ENCODE measurements at regions not wholly inside any gene's neighbourhood (a gene's known extent, or its start where the extent isn't known, plus 50 kb on each side); places are given as distances from the start of the nearest gene placed in this dataset.

DNA sequence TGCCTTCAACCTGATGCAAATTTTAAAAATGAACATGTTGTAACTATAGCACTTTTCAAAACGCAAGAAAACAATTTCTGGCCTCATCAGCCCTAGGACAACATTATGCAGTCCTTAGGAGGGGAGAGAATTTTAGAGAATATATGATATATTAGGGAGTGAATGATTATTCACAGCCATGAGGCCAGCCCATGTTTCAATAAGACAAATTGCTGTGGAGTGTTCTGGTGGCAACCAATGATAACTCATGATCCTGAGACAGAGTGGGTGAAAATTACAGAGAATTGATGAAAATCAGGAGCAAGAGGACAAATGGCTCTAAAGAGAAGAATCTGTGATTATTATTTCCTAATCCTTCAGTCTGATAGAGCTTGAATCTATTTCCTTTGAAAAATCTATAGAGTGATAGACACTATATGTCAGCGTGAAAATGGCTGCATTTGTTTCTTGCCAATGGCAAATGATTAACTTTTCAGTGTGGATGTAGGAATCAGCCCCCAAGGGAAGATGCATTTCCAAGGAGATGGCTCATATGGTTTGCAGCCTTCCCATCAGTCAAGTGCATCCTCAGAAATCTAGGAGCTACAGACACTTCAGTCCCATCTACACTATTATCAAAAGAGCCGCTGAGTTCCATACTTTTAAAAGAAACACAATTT, 761.0 kb upstream of the ARRDC4 start:
- no peak overlapping the region for H3K4me3 Mint-ChIP-seq
- H3K4me1 Mint-ChIP-seq, result no peaks in the 10 kb centered on the region
- H3K36me3 Mint-ChIP-seq, result no peaks in the 10 kb centered on the region
- H3K9me3 Mint-ChIP-seq, result no peaks in the 10 kb centered on the region
- no peaks in the 10 kb centered on the region for H3K27me3 Mint-ChIP-seq
- no peak overlapping the region for H3K27ac Mint-ChIP-seq

GRCh38 chr15:97200161-97200560, 760.3 kb upstream of the ARRDC4 start:
- H3K9me3 Mint-ChIP-seq, result no peaks in the 10 kb centered on the region
- no peaks in the 10 kb centered on the region for H3K27me3 Mint-ChIP-seq
- H3K36me3 Mint-ChIP-seq, result no peaks in the 10 kb centered on the region
- H3K27ac Mint-ChIP-seq, result no peak overlapping the region
- no peak overlapping the region for H3K4me3 Mint-ChIP-seq
- no peaks in the 10 kb centered on the region for H3K4me1 Mint-ChIP-seq

DNA sequence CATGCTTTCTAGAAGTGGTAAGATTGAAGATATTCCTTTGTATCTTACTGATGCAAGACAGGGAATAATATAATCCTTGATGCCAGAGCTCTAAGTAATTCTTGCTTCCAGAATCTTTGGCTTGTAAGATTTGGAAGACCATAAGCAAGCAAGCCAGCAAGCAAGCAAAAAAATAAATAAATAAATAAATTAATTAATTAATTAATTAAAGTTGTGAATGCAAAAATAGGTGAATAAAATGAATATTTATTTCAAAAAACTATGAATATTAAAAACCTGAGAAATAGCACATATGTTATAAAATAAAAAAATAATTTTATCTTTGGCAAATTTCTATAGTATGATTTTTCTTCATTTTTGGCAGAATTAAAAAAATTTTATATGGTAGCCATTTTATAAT, 750.2 kb upstream of the ARRDC4 start:
- Mint-ChIP-seq H3K4me3 (no peak overlapping the region), H3K9me3 (no peaks in the 10 kb centered on the region), H3K27ac (no peak overlapping the region)

DNA sequence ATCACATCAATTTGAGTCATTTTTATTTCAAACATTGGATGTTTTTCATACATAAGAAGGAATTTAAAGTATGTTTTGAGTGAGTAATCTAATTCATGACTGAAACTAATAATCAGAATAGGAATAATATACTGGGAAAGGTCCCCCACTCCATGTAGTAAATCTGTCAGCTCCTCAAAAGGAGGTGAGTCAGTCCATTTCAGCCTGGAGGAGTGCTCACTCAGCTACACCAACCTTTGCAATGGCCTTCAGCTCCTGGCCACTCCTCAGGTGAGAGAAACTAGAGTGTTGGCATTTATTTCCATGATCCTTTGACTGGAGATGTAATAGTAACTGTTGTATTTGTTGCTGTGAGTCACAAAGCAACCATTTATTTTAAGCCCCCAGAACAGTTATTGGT, 744.9 kb upstream of the ARRDC4 start:
- no peaks in the 10 kb centered on the region for H3K4me1 Mint-ChIP-seq

More for the DNA sequence above, 750.2 kb upstream of the ARRDC4 start:
- no peaks in the 10 kb centered on the region for H3K27me3 Mint-ChIP-seq
- no peaks in the 10 kb centered on the region for H3K4me1 Mint-ChIP-seq
- no peaks in the 10 kb centered on the region for H3K36me3 Mint-ChIP-seq

GRCh38 chr15:97224191-97224641, 736.3 kb upstream of the ARRDC4 start:
- Mint-ChIP-seq H3K27me3 (no peaks in the 10 kb centered on the region), H3K27ac (no peak overlapping the region), H3K9me3 (peaks cover 5% of the 10 kb centered on the region), H3K4me3 (no peak overlapping the region), H3K4me1 (no peaks in the 10 kb centered on the region), H3K36me3 (no peaks in the 10 kb centered on the region)

More for the DNA sequence above, 744.9 kb upstream of the ARRDC4 start:
- no peak overlapping the region for H3K4me3 Mint-ChIP-seq
- no peaks in the 10 kb centered on the region for H3K9me3 Mint-ChIP-seq
- H3K27ac Mint-ChIP-seq, result no peak overlapping the region
- H3K27me3 Mint-ChIP-seq, result peaks cover 3% of the 10 kb centered on the region
- H3K36me3 Mint-ChIP-seq, result no peaks in the 10 kb centered on the region

GRCh38 chr15:97234851-97235610, 725.5 kb upstream of the ARRDC4 start:
- no peaks in the 10 kb centered on the region for H3K4me1 Mint-ChIP-seq
- peaks cover 5% of the 10 kb centered on the region for H3K27me3 Mint-ChIP-seq
- no peaks in the 10 kb centered on the region for H3K36me3 Mint-ChIP-seq

DNA sequence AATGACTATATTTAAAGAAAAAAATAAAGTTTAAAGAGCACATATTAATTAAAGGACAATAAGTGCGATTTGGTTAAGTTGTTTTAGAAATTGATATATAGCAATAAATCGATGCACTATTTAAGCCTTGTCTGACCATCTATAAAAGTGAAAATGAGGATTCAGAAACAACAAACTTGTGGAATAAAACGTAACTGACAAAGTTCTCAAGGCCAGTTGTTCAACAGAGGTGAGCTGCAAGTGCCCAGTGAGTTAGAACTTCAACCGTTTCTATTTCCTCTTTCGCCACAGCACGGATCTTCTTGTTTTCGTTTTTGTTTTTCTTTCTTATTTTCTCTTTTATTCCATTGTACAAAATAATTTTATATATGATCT, 724.9 kb upstream of the ARRDC4 start:
- H3K9me3 Mint-ChIP-seq, result no peaks in the 10 kb centered on the region
- H3K27me3 Mint-ChIP-seq, result peaks cover 5% of the 10 kb centered on the region
- no peaks in the 10 kb centered on the region for H3K4me1 Mint-ChIP-seq
- no peak overlapping the region for H3K4me3 Mint-ChIP-seq
- no peaks in the 10 kb centered on the region for H3K36me3 Mint-ChIP-seq
- no peak overlapping the region for H3K27ac Mint-ChIP-seq

More at GRCh38 chr15:97234851-97235610, 725.5 kb upstream of the ARRDC4 start:
- Mint-ChIP-seq H3K9me3 (no peaks in the 10 kb centered on the region), H3K4me3 (no peak overlapping the region), H3K27ac (no peak overlapping the region)

GRCh38 chr15:97236140-97236539, 724.4 kb upstream of the ARRDC4 start:
- Mint-ChIP-seq H3K36me3 (no peaks in the 10 kb centered on the region), H3K27ac (no peak overlapping the region), H3K9me3 (no peaks in the 10 kb centered on the region), H3K4me3 (no peak overlapping the region), H3K27me3 (peaks cover 5% of the 10 kb centered on the region), H3K4me1 (no peaks in the 10 kb centered on the region)

DNA sequence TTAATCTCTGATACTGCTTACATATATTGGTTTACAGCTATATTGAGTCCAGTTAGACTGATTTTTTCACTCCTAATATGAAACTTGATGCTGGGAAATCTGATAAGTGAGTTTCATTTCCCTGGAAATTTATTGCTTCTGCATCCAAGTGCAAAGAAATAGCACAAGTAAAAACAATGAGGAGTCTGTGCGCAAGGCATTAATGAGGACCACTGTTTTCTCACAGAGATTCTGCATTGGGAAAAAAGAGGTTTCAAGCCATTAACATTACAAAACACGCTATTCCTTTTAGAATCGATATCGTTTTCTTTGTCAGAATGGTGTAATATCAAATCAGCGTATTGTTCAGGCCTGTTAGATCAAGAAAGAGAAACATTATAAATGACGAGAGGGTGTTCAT, 723.3 kb upstream of the ARRDC4 start:
- no peak overlapping the region for H3K4me3 Mint-ChIP-seq
- H3K9me3 Mint-ChIP-seq, result no peaks in the 10 kb centered on the region
- H3K36me3 Mint-ChIP-seq, result no peaks in the 10 kb centered on the region
- no peak overlapping the region for H3K27ac Mint-ChIP-seq
- peaks cover 5% of the 10 kb centered on the region for H3K27me3 Mint-ChIP-seq
- H3K4me1 Mint-ChIP-seq, result no peaks in the 10 kb centered on the region

DNA sequence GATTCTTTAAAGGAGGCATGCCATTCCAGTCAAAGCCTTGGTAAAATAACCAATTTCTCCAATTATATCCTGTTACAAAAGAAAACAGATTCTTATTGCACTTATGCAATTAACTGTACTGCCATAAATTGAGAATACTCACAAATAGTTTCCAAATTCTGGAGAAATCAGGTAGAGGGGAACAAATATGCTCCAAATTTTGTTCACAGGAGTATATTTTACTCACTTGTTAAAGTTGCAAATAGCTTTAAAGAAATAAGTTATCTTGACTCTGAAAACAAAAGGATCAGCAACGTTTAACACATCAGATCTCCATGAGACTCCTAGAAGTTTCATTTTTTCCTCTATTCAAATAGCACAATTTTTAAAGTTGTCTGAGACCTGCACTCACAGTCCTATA, 712.1 kb upstream of the ARRDC4 start:
- no peak overlapping the region for H3K4me3 Mint-ChIP-seq
- no peaks in the 10 kb centered on the region for H3K4me1 Mint-ChIP-seq
- peaks cover 2% of the 10 kb centered on the region for H3K27me3 Mint-ChIP-seq
- H3K9me3 Mint-ChIP-seq, result peaks cover 13% of the 10 kb centered on the region
- H3K27ac Mint-ChIP-seq, result no peak overlapping the region
- H3K36me3 Mint-ChIP-seq, result no peaks in the 10 kb centered on the region

GRCh38 chr15:97259943-97260342, 700.6 kb upstream of the ARRDC4 start:
- Mint-ChIP-seq H3K27ac (no peak overlapping the region), H3K4me1 (no peaks in the 10 kb centered on the region), H3K4me3 (no peak overlapping the region), H3K36me3 (no peaks in the 10 kb centered on the region), H3K9me3 (peaks cover 11% of the 10 kb centered on the region), H3K27me3 (no peaks in the 10 kb centered on the region)

- Mint-ChIP-seq H3K27ac (no peak overlapping the region), H3K4me1 (no peaks in the 10 kb centered on the region), H3K4me3 (no peak overlapping the region), H3K9me3 (peaks cover 18% of the 10 kb centered on the region), H3K27me3 (no peaks in the 10 kb centered on the region), H3K36me3 (no peaks in the 10 kb centered on the region)
Observed at GRCh38 chr15:97301166-97301565, 659.3 kb upstream of the ARRDC4 start.

DNA sequence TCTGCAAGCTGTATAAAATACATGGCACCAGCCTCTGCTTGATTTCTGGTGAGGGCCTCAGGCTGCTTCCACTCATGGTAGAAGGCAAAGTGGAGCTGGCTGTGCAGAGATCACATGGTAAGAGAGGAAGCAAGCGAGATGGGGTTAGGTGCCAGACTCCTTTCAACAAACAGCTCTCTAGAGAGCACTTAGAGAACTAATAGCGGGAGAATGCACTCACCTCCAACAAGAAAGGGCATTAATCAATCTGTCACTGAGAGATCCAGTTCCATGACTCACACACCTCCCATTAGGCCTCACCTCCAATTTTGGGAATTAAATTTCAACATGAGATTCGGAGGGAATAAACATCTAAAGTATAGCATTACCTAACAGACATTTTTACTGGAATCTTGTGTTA, 644.1 kb upstream of the ARRDC4 start:
- no peak overlapping the region for H3K27ac Mint-ChIP-seq

GRCh38 chr15:97317163-97317562, 643.3 kb upstream of the ARRDC4 start:
- no peaks in the 10 kb centered on the region for H3K4me1 Mint-ChIP-seq
- no peaks in the 10 kb centered on the region for H3K27me3 Mint-ChIP-seq
- peaks cover 12% of the 10 kb centered on the region for H3K9me3 Mint-ChIP-seq
- H3K36me3 Mint-ChIP-seq, result no peaks in the 10 kb centered on the region
- H3K27ac Mint-ChIP-seq, result no peak overlapping the region
- H3K4me3 Mint-ChIP-seq, result no peak overlapping the region

More for the DNA sequence above, 644.1 kb upstream of the ARRDC4 start:
- Mint-ChIP-seq H3K4me1 (no peaks in the 10 kb centered on the region), H3K4me3 (no peak overlapping the region), H3K27me3 (no peaks in the 10 kb centered on the region), H3K9me3 (peaks cover 12% of the 10 kb centered on the region), H3K36me3 (no peaks in the 10 kb centered on the region)

GRCh38 chr15:97319291-97319690, 641.2 kb upstream of the ARRDC4 start:
- no peaks in the 10 kb centered on the region for H3K4me1 Mint-ChIP-seq
- H3K36me3 Mint-ChIP-seq, result no peaks in the 10 kb centered on the region
- H3K27me3 Mint-ChIP-seq, result no peaks in the 10 kb centered on the region
- H3K4me3 Mint-ChIP-seq, result no peak overlapping the region
- peaks cover 18% of the 10 kb centered on the region for H3K9me3 Mint-ChIP-seq
- H3K27ac Mint-ChIP-seq, result no peak overlapping the region

- H3K27ac Mint-ChIP-seq, result no peak overlapping the region
- no peaks in the 10 kb centered on the region for H3K36me3 Mint-ChIP-seq
- H3K4me3 Mint-ChIP-seq, result no peak overlapping the region
- no peaks in the 10 kb centered on the region for H3K27me3 Mint-ChIP-seq
- H3K4me1 Mint-ChIP-seq, result no peaks in the 10 kb centered on the region
- peaks cover 4% of the 10 kb centered on the region for H3K9me3 Mint-ChIP-seq
Observed at GRCh38 chr15:97346221-97346620, 614.3 kb upstream of the ARRDC4 start.

All from activated naive CD4-positive, alpha-beta T cell treated with anti-CD3 and anti-CD28 coated beads, Interleukin-2, amount 50 U/mL, for 24 hours (primary cell).